ENCODE measurements at regions not wholly inside any gene's neighbourhood (a gene's known extent, or its start where the extent isn't known, plus 50 kb on each side); places are given as distances from the start of the nearest gene placed in this dataset.

- TF ChIP-seq RAD21 (IDR thresholded peaks at IDR 0.05; ENCODE audit: low read length) (no peak), TAF1 (IDR thresholded peaks at IDR 0.05; ENCODE audit: borderline replicate concordance, low read depth, low read length) (no peak), POLR2AphosphoS5 (IDR thresholded peaks at IDR 0.05; ENCODE audit: low read depth, low read length) (no peak), FOXJ3 (CRISPR knock-in tag; IDR thresholded peaks at IDR 0.05) (no peak), CTCF (IDR thresholded peaks at IDR 0.05) (no peak), EP300 (IDR thresholded peaks at IDR 0.05; ENCODE audit: borderline replicate concordance in 1 of 2, low read depth in 1 of 2, low read length in 1 of 2) (no peak), GATA2 (CRISPR knock-in tag; IDR thresholded peaks at IDR 0.05) (no peak)
Measured at GRCh38 chr18:11392292-11392691, 217.1 kb upstream of the SLC35G4 start.
